ENCODE measurements at regions not wholly inside any gene's neighbourhood (a gene's known extent, or its start where the extent isn't known, plus 50 kb on each side); places are given as distances from the start of the nearest gene placed in this dataset.

DNA sequence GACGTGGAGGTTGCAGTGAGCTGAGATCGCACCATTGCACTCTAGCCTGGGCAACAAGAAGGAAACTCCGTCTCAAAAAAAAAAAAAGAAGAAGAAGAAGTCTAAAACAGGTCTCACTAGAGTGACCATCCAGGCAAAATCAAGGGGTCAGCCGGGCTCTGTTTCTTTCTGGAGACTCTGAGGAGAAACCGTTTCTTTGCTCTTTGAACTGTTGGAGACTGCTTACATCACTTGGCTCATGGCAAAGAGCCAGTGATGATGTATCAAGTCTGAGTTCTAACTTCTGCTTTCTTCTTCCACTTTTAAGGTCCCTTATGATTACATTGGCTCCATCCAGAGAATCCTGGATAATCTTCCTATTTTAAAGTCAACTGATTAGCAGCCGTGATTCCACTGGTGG lies 306.8 kb downstream of the WDR11 start:
- Mint-ChIP-seq H3K4me1 (no peaks in the 10 kb centered on the region), H3K27me3 (no peaks in the 10 kb centered on the region), H3K27ac (no peak overlapping the region), H3K36me3 (ENCODE audit: low read depth) (no peaks in the 10 kb centered on the region), H3K4me3 (no peak overlapping the region)
- ATAC-seq (no peak), DNase-seq (no peak)
- no peaks in the 10 kb centered on the region for H3K9me3 ChIP-seq (ENCODE audit: control insufficient read depth, low read length, poor library complexity, severe bottlenecking)

- ATAC-seq (no peak), DNase-seq (no peak)
- no peak overlapping the region for H3K27ac Mint-ChIP-seq
- no peaks in the 10 kb centered on the region for H3K36me3 Mint-ChIP-seq (ENCODE audit: low read depth)
- no peaks in the 10 kb centered on the region for H3K27me3 Mint-ChIP-seq
- no peak overlapping the region for H3K4me3 Mint-ChIP-seq
- no peaks in the 10 kb centered on the region for H3K9me3 ChIP-seq (ENCODE audit: control insufficient read depth, low read length, poor library complexity, severe bottlenecking)
- H3K4me1 Mint-ChIP-seq, result no peaks in the 10 kb centered on the region
Measured at GRCh38 chr10:121158988-121159579, 307.9 kb downstream of the WDR11 start.

GRCh38 chr10:121159670-121160069 lies 308.5 kb downstream of the WDR11 start:
- Mint-ChIP-seq H3K4me3 (no peak overlapping the region), H3K27me3 (no peaks in the 10 kb centered on the region), H3K27ac (no peak overlapping the region), H3K4me1 (no peaks in the 10 kb centered on the region), H3K36me3 (ENCODE audit: low read depth) (no peaks in the 10 kb centered on the region)
- ATAC-seq, result no peak
- no peak for DNase-seq
- no peaks in the 10 kb centered on the region for H3K9me3 ChIP-seq (ENCODE audit: control insufficient read depth, low read length, poor library complexity, severe bottlenecking)

DNA sequence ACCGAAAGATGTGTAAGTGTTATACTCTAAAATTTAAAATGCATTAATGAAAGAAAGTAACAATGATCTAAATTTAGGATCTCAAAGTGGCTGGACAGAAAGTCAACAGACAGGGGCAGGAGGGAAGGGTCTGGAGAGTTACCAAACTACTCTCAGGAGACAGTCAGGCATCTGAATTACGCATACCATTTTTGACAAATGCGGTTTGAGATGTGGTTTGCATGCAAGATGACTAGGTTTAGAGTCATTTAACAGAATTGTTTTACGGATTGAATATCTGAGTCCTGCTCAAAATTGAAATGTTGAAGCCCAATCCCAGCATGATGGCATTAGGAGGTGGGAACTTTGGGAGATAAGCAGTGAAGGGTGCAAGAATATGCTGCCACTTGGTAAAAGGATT lies 314.1 kb downstream of the WDR11 start:
- ATAC-seq (no peak), DNase-seq (no peak)
- Mint-ChIP-seq H3K36me3 (ENCODE audit: low read depth) (no peaks in the 10 kb centered on the region), H3K4me3 (no peak overlapping the region), H3K4me1 (no peaks in the 10 kb centered on the region), H3K27ac (no peak overlapping the region), H3K27me3 (no peaks in the 10 kb centered on the region)
- no peaks in the 10 kb centered on the region for H3K9me3 ChIP-seq (ENCODE audit: control insufficient read depth, low read length, poor library complexity, severe bottlenecking)

- Mint-ChIP-seq H3K36me3 (ENCODE audit: low read depth) (no peaks in the 10 kb centered on the region), H3K27ac (no peak overlapping the region), H3K4me3 (no peak overlapping the region), H3K4me1 (no peaks in the 10 kb centered on the region), H3K27me3 (no peaks in the 10 kb centered on the region)
- H3K9me3 ChIP-seq (ENCODE audit: control insufficient read depth, low read length, poor library complexity, severe bottlenecking), result no peaks in the 10 kb centered on the region
- ATAC-seq (no peak), DNase-seq (no peak)
Measured at GRCh38 chr10:121167534-121168243, 316.5 kb downstream of the WDR11 start.

- ATAC-seq (no peak), DNase-seq (no peak)
- H3K4me1 Mint-ChIP-seq, result no peaks in the 10 kb centered on the region
Measured at GRCh38 chr10:121168545-121169216, 317.5 kb downstream of the WDR11 start.

DNA sequence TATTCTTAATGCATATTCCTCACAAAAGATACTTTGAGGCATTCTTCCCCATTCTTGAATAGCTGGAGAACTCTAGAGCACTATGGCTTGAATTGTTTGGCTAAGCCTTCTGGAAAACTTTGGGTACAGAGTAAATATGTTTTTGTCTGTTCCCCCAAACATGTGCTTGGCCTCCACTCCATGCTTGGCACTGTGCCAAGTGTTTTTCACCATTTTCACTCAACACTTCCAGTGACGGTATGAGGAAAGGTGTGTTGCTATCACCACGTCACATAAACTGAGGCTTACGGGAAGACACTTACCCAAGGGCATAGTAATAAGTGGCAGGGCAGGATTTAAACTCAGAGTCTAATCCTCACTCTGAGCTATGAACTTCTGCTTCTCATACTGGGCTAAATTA lies 318.2 kb downstream of the WDR11 start:
- Mint-ChIP-seq H3K4me3 (no peak overlapping the region), H3K4me1 (no peaks in the 10 kb centered on the region)

More at GRCh38 chr10:121168545-121169216, 317.5 kb downstream of the WDR11 start:
- Mint-ChIP-seq H3K4me3 (no peak overlapping the region), H3K27me3 (no peaks in the 10 kb centered on the region), H3K27ac (no peak overlapping the region), H3K36me3 (ENCODE audit: low read depth) (no peaks in the 10 kb centered on the region)
- H3K9me3 ChIP-seq (ENCODE audit: control insufficient read depth, low read length, poor library complexity, severe bottlenecking), result no peaks in the 10 kb centered on the region

GRCh38 chr10:121171825-121172787 lies 320.9 kb downstream of the WDR11 start:
- H3K4me3 Mint-ChIP-seq, result no peak overlapping the region
- H3K4me1 Mint-ChIP-seq, result no peaks in the 10 kb centered on the region
- no peak overlapping the region for H3K27ac Mint-ChIP-seq
- H3K27me3 Mint-ChIP-seq, result no peaks in the 10 kb centered on the region
- DNase-seq (no peak), ATAC-seq (no peak)
- no peaks in the 10 kb centered on the region for H3K9me3 ChIP-seq (ENCODE audit: control insufficient read depth, low read length, poor library complexity, severe bottlenecking)
- no peaks in the 10 kb centered on the region for H3K36me3 Mint-ChIP-seq (ENCODE audit: low read depth)

More for the DNA sequence above, 318.2 kb downstream of the WDR11 start:
- no peak overlapping the region for H3K27ac Mint-ChIP-seq
- DNase-seq, result no peak
- no peaks in the 10 kb centered on the region for H3K9me3 ChIP-seq (ENCODE audit: control insufficient read depth, low read length, poor library complexity, severe bottlenecking)
- H3K36me3 Mint-ChIP-seq (ENCODE audit: low read depth), result no peaks in the 10 kb centered on the region
- no peak for ATAC-seq
- H3K27me3 Mint-ChIP-seq, result no peaks in the 10 kb centered on the region

- H3K27me3 Mint-ChIP-seq, result no peaks in the 10 kb centered on the region
- no peaks in the 10 kb centered on the region for H3K36me3 Mint-ChIP-seq (ENCODE audit: low read depth)
- DNase-seq, result no peak
- no peak for ATAC-seq
- no peaks in the 10 kb centered on the region for H3K4me1 Mint-ChIP-seq
- H3K4me3 Mint-ChIP-seq, result no peak overlapping the region
- no peak overlapping the region for H3K27ac Mint-ChIP-seq
- H3K9me3 ChIP-seq (ENCODE audit: control insufficient read depth, low read length, poor library complexity, severe bottlenecking), result no peaks in the 10 kb centered on the region
Measured at GRCh38 chr10:121179006-121179405, 327.8 kb downstream of the WDR11 start.

DNA sequence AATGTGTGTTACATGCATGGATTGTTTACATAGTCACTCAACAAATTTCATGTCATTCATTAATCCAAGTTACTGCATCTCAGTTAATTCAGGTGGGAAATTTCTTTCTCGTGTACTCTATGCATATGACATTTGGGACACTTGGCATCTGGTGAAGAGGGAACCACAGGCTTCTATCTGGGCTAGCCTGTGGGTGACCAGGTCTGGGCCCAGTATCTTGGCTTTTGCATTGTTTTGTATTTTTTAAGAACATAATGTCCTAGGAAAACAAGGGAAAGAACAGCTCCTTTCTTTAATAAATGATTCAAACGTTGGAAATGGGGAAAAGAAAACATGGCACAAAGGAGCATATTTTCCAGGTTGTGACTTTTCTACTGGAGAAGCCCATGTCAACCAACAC lies 331.1 kb downstream of the WDR11 start:
- DNase-seq, result no peak
- Mint-ChIP-seq H3K36me3 (ENCODE audit: low read depth) (no peaks in the 10 kb centered on the region), H3K27ac (no peak overlapping the region), H3K4me3 (no peak overlapping the region), H3K27me3 (no peaks in the 10 kb centered on the region), H3K4me1 (no peaks in the 10 kb centered on the region)
- no peak for ATAC-seq
- H3K9me3 ChIP-seq (ENCODE audit: control insufficient read depth, low read length, poor library complexity, severe bottlenecking), result no peaks in the 10 kb centered on the region

- ATAC-seq (no peak), DNase-seq (no peak)
- no peak overlapping the region for H3K4me3 Mint-ChIP-seq
- no peaks in the 10 kb centered on the region for H3K36me3 Mint-ChIP-seq (ENCODE audit: low read depth)
- no peaks in the 10 kb centered on the region for H3K4me1 Mint-ChIP-seq
- no peaks in the 10 kb centered on the region for H3K9me3 ChIP-seq (ENCODE audit: control insufficient read depth, low read length, poor library complexity, severe bottlenecking)
- no peaks in the 10 kb centered on the region for H3K27me3 Mint-ChIP-seq
- no peak overlapping the region for H3K27ac Mint-ChIP-seq
Measured at GRCh38 chr10:121183236-121183635, 332.1 kb downstream of the WDR11 start.

- DNase-seq (no peak), ATAC-seq (no peak)
- Mint-ChIP-seq H3K27me3 (no peaks in the 10 kb centered on the region), H3K4me3 (no peak overlapping the region), H3K36me3 (ENCODE audit: low read depth) (no peaks in the 10 kb centered on the region), H3K4me1 (no peaks in the 10 kb centered on the region), H3K27ac (no peak overlapping the region)
- no peaks in the 10 kb centered on the region for H3K9me3 ChIP-seq (ENCODE audit: control insufficient read depth, low read length, poor library complexity, severe bottlenecking)
Measured at GRCh38 chr10:121183707-121184106, 332.5 kb downstream of the WDR11 start.

All from T-helper 17 cell (primary cell).